DND-41 (cell line): ENCODE measurements at regions not wholly inside any gene's neighbourhood (a gene's known extent, or its start where the extent isn't known, plus 50 kb on each side); places are given as distances from the start of the nearest gene placed in this dataset.

Experiments used
- EZH2 ChIP-seq: IDR thresholded peaks from 3 replicates; pipeline ENCODE4 v1.6.1; 2012; ENCODE audit warnings: borderline replicate concordance, low read depth, mild to moderate bottlenecking, moderate library complexity, low read length, inconsistent platforms; ENCODE audit not compliant: severe bottlenecking
- TF ChIP-seq, protein P1 (sequence below): IDR thresholded peaks from 2 replicates; pipeline ENCODE4 v1.5.1; 2012; ENCODE audit warnings: borderline replicate concordance, low read length, moderate library complexity, mild to moderate bottlenecking; ENCODE audit not compliant: poor library complexity, severe bottlenecking; ENCODE audit errors: extremely low read depth

DNA sequence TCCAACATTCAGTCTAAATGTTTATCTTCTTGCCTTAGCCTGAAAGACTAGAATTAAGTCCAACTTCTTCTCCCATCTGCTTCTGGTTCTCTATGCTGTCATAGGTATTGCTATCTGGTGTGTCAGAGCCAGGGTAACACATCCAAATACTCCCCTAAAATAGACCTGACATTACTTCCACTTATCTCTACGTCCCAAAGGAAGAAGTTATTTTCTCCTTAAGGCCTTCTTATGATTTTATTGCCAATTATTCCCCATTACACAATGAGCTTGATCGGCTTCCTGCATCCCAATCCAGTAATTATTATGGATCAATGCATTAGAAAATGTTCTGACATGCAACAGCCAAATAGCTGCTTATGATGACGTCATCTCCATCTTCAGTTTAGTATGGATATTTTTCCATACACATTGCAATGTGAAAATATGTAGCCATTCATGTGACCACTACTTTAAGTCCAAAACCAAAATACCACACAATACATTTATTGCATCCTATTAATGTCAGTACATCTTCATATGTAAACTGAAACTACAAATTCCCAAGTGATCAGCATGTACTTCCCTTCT lies 555.5 kb downstream of the MAT2B start:
- TF ChIP-seq, protein P1, sequence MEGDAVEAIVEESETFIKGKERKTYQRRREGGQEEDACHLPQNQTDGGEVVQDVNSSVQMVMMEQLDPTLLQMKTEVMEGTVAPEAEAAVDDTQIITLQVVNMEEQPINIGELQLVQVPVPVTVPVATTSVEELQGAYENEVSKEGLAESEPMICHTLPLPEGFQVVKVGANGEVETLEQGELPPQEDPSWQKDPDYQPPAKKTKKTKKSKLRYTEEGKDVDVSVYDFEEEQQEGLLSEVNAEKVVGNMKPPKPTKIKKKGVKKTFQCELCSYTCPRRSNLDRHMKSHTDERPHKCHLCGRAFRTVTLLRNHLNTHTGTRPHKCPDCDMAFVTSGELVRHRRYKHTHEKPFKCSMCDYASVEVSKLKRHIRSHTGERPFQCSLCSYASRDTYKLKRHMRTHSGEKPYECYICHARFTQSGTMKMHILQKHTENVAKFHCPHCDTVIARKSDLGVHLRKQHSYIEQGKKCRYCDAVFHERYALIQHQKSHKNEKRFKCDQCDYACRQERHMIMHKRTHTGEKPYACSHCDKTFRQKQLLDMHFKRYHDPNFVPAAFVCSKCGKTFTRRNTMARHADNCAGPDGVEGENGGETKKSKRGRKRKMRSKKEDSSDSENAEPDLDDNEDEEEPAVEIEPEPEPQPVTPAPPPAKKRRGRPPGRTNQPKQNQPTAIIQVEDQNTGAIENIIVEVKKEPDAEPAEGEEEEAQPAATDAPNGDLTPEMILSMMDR = no peak
- no peak for TF ChIP-seq EZH2
